PC-3 (cell line): ENCODE measurements at regions not wholly inside any gene's neighbourhood (a gene's known extent, or its start where the extent isn't known, plus 50 kb on each side); places are given as distances from the start of the nearest gene placed in this dataset.

Experiments
- CTCF ChIP-seq: fragments of 300-600 bp; sonication (generic); conservative IDR thresholded peaks from 2 replicates; pipeline ENCODE4 v1.5.1; 2017; ENCODE audit warnings: antibody characterized with exemption, low read depth, mild to moderate bottlenecking, low read length
- EZH2 ChIP-seq: fragments of 300-600 bp; sonication (generic); IDR thresholded peaks from one replicate; pipeline ENCODE4 v1.6.1; 2017; ENCODE audit warnings: antibody characterized with exemption, mild to moderate bottlenecking, low read length; ENCODE audit not compliant: unreplicated experiment
- EZH2phosphoT487 ChIP-seq: fragments of 300-600 bp; sonication (generic); IDR thresholded peaks from 2 replicates; pipeline ENCODE4 v1.6.1; 2018; ENCODE audit warnings: mild to moderate bottlenecking, antibody characterized with exemption, low read length, borderline replicate concordance

DNA sequence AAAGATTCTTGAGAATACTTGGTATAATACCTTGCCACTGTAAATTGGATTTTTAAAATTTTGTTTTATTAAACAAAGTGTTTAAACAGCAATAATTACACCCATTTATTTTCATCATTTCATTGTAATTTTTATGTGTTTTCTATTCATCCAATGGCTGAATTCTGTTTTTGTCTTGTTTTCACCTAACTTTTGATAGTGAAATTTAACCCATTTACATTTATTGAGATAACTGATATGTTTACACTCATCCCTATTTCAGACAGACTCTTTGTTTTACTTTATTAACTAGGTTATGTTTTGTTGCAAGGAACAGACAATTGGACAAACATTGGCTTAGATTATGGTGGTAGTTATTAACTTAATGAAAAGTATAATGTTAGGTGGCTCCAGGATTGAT lies 113.1 kb upstream of the REG3A start:
- TF ChIP-seq CTCF (no peak), EZH2 (no peak), EZH2phosphoT487 (no peak)
